ENCODE measurements at regions not wholly inside any gene's neighbourhood (a gene's known extent, or its start where the extent isn't known, plus 50 kb on each side); places are given as distances from the start of the nearest gene placed in this dataset.

DNA sequence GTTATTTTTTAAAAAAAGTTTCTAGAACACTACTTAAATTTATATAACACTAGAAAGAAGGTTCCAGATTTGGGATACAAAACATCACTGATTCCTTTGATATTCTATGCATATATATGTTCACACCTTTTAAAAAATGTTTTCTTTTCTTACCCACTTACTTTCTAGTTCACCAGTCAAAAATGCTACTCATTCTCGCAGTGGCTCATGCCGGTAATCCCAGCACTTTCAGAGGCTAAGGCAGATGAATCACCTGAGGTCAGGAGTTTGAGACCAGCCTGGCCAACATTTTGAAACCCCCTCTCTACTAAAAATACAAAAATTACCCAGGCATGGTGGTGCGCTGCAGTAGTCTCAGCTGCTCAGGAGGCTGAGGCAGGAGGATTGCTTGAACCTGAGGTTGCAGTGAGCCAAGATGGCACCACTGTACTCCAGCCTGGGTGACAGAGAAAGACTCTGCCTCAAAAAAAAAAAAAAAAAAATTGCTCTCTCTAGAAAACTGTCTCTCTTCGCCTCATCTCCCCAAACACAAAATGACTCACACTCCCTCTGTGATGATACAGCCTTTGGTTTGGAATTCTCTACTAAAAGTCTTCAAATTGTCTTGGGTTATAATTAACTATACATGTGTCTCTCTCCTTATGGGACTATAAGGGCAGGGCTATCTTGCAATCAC is 52.6 kb upstream of the TGFBR2 start:
- DNase-seq (ENCODE audit: low read depth in 2 of 2), result no peak

DNA sequence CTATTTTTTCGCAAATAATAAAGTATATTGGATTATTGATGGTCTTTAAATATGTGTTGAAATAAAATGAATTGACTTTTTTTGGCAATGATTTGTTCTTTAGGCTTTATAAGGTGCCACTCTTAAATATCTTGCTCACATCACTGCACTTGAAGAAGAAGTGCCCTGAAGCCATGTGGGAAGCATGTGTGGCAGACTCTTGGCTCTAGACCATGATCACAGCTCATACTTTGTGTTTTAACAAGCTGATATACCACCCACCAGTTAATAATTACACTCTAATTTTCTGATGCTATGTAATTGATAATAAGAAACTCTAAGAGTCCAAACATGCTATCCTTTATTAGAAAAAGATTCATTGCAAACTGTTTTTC is 52.1 kb upstream of the TGFBR2 start:
- DNase-seq (ENCODE audit: low read depth in 2 of 2), result no peak

DNA sequence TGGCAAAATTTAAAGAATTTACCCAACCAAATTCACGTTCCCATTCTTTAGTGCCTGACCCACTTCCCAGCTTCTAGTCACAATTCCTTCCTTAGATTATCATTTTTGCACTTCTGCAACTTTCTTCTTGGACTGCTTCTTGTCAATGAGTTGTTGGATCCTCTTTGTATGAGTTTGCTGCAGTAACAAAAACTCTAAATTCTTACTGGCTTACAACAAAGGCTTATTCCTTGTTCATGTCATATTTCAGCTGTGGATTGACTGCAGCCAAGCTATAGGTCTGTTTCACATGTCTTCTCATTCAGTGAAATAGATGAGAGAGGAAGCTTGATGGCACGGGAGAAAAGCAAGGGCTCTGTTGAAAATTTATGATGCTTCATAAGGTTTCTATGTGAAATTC is 50.4 kb upstream of the TGFBR2 start:
- DNase-seq (ENCODE audit: low read depth in 2 of 2), result no peak
